IPS-18c (cell line): ENCODE measurements at regions not wholly inside any gene's neighbourhood (a gene's known extent, or its start where the extent isn't known, plus 50 kb on each side); places are given as distances from the start of the nearest gene placed in this dataset.

Experiments
- H3K4me3 ChIP-seq: 2 replicates; pipeline ENCODE4 v1.7.0; 2013; ENCODE audit warnings: low read depth, mild to moderate bottlenecking, low read length, moderate library complexity; ENCODE audit not compliant: insufficient read depth
- H3K9me3 ChIP-seq: one replicate; pipeline ENCODE4 v1.6.1; 2013; ENCODE audit warnings: mild to moderate bottlenecking, low read length, moderate library complexity; ENCODE audit not compliant: control insufficient read depth, insufficient read depth

DNA sequence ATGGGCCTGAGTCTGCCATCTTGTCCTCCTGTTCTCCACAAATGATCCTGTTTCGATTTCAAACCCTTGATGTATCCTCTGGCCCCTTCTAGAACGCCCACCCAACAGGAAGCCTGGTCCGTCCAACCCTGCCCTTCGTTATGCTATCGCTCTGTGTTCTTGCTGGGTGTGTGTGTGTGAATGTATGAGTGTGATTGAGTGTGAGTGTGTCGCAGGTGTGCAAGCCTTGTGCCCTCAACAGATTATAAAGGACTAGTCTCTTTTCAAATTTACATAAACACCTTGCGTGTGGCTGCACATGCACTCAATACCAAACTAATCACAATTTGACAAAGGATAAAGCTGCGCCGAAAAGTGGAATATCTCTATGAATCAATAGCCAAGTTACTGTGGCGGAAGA, 149.5 kb upstream of the SALL3 start:
- H3K9me3 ChIP-seq, result no peaks in the 10 kb centered on the region
- no peak overlapping the region for H3K4me3 ChIP-seq

DNA sequence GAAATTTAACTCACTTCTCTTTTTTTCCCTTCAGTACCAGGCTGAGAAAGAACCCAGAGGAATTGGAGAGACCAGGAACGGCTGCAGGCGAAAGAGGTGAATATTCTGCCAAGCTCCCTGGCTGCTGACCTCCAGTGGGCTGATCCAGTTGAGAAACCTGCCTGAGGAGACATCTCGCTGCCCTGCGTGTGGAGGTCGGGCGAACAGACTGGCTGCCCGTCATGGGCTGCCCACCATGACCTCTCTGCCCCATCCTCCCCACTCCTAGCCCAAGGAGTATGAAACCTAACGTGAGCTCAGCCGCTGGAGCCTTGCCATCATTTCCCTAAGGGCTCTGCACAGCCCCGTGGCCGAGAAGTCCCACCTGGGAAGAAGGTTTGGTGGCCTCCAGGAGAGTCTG, 148.8 kb upstream of the SALL3 start:
- H3K4me3 ChIP-seq, result no peak overlapping the region
- no peaks in the 10 kb centered on the region for H3K9me3 ChIP-seq

DNA sequence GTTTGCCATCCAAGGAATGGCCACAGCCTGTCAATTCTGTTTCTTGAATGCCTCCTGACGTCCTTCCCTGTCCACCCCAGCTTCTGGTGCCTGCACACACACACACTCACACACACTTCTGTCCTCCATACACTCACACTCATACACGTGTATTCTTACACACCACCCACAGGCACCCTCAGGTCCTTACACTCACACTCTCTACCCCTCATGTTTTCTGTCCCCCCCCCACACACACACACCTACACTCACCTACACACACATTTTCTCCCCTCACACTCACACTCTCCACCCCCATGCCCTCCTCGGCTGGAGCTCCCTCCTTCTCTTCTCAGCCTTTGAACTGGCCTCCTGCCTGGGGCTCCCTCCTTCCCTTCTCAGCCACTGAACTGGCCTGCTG, 148.0 kb upstream of the SALL3 start:
- Histone ChIP-seq H3K4me3 (no peak overlapping the region), H3K9me3 (no peaks in the 10 kb centered on the region)

DNA sequence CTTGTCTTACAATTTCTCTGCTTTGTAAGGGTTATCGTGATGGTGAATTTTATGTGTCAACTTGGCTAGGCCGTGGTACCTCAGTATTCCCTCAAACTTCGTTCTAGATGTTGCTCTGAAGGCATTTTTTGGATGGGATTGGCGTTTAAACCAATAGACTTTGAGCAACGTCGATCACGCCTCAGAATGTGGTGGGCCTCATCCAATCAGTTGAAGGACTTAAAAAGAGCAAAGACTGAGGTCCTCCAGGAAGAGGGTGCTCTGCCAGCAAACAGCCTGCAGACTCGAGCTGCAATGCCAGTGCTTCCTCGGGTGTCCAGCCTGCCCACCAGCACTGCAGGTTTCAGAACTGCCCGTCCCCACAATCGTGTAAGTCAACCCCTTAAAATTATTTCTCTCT, 145.8 kb upstream of the SALL3 start:
- Histone ChIP-seq H3K9me3 (no peaks in the 10 kb centered on the region), H3K4me3 (no peak overlapping the region)

DNA sequence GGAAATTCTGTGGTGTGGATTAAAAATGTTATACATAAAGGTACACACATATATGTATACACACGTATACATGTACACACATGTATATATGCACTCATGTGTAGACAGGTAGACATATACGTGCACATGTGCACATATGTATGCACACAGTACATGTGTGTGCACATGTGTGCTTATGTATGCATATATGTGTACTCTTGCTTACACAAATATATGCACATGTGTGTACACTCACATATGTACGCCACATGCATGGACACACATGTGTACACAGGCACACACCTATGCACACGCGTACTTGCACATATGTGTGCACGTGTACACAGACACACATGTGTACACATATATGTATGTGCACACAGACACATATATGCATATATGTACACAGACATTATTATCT, 142.8 kb upstream of the SALL3 start:
- H3K9me3 ChIP-seq, result no peaks in the 10 kb centered on the region
- H3K4me3 ChIP-seq, result no peak overlapping the region

DNA sequence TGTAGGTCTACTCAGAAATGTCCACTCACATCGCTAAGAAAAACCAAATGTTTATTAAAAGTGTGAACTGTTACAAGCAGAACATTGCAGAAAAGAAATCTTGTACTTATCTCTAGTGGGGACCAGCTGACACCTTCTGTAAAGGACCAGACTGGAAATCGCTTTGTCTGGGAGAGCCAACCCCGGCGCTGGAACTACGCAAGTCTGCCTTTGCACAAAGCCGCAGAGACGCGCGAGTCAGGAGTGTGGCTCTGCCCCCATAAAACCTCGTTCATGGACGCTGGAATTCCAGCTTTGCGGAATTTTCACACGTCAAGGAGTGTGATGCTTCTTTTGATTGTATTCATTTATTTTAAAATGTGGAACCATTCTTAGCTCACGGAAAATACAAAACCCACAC, 141.9 kb upstream of the SALL3 start:
- no peaks in the 10 kb centered on the region for H3K9me3 ChIP-seq
- no peak overlapping the region for H3K4me3 ChIP-seq

DNA sequence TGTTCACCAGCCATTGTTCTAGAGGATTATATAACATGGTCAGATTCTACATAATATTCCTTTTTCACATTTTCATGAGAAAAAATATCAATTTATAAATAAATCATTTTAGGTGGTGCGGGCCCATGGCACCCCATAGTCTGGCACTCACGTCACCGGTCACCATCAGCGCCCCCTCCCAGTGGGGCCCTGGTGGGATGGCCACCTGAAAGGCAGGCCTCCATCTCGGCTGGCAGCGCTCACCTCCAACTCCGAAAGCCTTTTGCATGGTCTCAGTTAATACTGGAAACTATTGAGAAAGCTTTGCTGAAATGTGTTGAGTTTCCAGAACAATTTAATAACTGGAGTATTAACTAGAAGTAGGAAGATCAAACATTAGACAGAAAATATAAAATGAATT, 141.4 kb upstream of the SALL3 start:
- no peak overlapping the region for H3K4me3 ChIP-seq

DNA sequence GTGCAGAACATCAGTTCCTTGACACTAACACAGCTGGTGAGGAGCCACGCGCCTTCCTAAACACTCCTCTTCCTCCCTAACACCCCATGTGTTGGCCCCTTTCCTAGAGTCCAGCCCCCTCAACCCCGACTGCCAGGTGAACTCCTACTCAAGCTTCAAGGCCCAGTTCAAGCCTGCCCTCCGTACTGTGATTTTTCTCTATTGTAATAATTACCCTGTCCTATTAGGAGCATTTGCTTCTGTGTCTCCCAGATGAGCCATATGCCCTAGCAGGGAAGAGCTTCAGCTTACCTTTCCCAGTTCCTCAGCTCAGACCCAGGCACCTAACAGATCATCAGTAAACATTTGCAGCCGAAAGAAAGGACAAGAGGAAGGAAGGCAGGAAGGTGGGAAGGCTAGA, 130.6 kb upstream of the SALL3 start:
- no peaks in the 10 kb centered on the region for H3K9me3 ChIP-seq
- no peak overlapping the region for H3K4me3 ChIP-seq

More for the DNA sequence above, 141.4 kb upstream of the SALL3 start:
- no peaks in the 10 kb centered on the region for H3K9me3 ChIP-seq

DNA sequence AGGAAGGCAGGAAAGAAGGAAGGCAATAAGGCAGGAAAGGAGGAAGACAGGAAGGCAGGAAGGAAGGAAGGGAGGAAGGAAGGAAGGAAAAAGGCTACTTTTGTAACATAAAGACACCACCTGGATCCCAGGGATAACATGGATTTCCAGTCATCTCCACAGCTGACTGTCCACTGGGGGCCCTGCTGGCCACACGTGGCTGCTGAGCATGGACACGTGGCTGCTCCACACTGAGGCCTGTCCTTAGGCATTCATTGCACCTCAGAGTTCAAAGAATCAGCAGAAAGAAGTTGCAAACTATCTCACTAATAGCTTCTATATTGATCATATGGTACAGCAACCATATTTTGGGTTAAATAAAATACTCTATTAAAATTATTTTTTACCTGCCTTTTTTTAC, 130.2 kb upstream of the SALL3 start:
- H3K4me3 ChIP-seq, result no peak overlapping the region
- no peaks in the 10 kb centered on the region for H3K9me3 ChIP-seq

DNA sequence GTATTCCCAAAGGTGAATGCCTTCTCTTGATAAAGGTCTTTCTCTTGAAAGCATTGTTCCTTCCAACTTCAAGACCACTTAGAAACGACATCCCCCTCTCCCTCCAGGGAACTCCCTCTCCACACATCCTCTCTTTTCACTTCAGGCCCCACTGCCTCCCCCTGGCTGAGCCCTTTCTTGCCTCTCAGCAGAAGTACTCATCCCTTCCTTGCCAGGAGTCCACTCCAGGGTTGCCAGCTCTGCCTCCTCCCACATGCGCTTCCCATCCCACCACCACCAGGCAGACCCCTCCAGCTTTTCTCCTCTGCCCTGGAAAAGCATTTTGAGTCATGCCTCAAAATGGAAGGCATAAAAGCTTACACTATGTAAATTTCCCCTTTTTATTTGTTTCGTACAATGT, 126.3 kb upstream of the SALL3 start:
- Histone ChIP-seq H3K9me3 (no peaks in the 10 kb centered on the region), H3K4me3 (no peak overlapping the region)

DNA sequence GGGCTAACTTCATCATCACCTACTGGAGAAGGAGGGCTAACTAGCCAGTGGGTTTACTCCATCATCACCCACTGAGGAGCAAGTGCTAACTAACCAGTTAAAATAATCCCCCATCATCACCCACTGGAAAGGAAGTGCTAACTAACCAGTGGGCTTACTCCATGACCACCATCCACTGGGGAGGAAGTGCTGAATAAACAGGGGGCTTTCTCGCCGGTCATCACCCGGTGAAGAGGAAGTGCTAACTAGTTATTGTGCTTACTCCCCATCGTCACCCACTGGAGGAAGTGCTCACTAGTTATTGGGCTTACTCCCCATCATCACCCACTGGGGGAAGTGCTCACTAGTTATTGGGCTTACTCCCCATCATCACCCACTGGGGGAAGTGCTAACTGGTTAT, 124.4 kb upstream of the SALL3 start:
- H3K9me3 ChIP-seq, result no peaks in the 10 kb centered on the region
- H3K4me3 ChIP-seq, result no peak overlapping the region

DNA sequence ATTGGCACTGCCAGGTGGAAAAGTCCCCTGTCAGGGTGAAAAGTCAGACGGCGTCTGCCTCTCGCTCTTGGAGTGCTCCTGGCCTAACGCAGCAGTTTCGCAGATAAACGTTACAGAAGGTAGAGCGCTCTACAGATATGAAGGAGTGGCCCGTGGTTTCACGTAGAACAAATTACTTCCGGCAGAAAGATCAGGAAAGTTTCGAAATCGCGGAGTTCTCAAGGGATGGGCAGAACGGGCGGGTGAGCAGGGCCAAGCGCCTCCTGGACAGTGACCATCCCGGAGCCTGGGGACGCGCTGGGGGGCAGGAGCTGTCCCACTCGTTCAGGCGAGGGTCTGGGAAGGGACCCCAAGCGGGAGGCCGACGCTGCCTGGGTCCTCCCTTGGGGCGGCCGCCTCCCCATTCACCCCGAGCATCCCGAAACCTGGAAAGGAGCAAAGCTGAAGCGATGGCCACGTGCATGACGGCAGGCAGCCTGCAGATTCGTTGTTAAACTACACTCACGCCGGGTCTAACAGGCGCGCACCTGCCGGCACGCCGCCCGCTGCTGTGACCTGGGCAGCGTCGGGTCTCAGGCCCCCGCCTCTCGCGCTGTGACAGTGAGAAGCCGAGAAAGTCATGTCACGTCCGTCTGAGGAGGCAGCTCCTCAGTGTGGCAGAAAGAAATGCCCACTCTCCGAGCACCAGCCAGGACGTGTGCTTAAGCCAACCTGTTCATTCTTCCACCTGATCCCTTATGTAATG, 122.9 kb upstream of the SALL3 start:
- Histone ChIP-seq H3K9me3 (no peaks in the 10 kb centered on the region), H3K4me3 (no peak overlapping the region)

DNA sequence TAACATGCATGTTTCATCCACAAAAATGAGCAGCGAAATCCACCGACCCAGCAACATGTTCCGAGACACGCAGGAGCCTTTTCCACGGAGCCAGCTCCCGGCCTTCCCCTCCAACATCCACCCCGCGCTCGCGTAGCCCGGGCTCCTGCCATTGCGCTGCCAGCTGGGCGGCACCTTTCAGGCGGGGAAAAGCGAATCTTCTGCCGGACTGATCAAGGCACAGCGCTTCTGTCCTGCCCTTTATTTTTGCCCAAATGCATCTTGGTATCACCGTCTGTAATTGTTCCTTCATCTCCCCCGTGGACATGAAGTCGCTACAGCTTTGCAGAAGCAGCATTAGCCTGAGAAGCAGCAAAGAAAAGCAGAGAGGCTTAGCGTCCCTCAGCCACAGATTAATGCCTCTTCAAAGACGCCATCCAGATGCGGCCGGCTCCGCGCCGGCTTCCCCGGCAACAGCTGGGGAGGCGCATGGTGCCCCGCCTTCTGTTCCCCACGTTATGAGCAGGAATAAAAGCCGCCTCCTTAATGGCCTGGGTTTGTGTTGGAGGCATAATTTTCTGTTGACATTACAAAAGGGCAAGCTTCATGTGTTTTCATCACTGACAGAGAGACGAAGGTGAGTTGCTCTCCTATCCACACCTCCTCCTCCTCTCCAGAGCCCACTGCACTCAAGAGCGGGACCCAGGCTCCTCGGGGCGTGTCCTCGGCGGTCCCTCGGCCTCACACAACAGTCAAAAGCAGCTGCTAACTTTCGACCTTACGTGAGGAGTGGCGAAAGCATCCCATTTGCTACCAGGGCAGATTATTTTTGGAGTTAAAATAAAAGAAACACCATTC, 122.1 kb upstream of the SALL3 start:
- Histone ChIP-seq H3K4me3 (no peak overlapping the region), H3K9me3 (no peaks in the 10 kb centered on the region)

DNA sequence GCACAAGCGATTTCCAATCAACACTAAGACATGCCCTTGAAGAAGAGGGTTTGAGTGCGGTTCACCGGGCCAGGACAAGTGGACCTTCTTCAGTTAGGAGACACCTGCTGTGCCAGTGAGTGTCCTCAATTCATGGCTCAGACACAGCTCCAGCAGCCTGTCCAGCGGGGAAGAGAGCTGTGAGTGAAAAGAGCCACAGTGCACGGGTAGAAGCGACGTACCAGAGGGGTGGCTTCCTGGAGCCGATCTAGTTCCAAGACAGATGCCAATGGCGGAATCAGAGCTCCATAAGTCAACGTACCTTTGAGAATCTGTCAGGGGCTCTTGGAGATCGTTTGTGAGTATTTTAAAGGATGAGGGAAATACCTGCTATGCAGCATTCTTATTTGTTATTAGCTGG, 119.9 kb upstream of the SALL3 start:
- no peaks in the 10 kb centered on the region for H3K9me3 ChIP-seq
- H3K4me3 ChIP-seq, result no peak overlapping the region

DNA sequence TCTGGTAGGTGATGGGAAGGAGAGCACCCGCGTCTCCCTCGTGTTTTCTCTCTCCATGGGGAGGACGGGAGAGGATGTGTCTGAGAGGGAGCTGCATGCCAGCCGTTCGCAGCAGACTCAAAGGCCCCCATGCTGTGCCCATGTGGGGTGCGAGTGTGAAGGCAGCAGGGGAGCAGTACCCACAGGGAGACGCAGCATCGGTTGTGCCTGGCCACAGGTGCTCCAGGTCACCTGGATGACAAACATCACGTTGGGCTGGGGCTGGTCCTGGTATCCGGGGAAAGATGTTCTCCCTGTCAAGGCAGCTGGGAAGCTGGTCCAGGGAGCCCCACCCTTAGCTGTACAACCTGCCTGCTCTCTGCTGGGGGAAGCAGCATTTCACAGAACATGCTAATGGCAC, 119.5 kb upstream of the SALL3 start:
- H3K9me3 ChIP-seq, result no peaks in the 10 kb centered on the region
- H3K4me3 ChIP-seq, result no peak overlapping the region

DNA sequence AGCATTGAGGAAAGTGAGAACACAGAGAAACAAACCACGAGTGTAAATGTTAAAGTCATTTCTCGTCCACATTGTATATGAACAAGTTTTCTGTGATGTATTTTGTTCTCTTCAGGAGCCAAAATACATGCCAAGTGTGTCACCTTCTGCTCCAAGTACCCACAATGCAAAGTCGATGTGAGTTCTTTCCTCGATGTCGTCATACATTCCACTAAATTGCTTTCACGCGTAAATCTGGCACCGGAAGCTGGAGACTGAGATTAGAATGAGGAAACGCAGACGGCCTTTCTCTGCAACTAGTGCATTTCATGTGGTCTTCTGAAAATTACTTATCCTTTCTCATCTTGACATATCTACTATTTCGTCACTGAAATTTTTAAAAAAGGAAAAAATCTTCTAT, 118.5 kb upstream of the SALL3 start:
- Histone ChIP-seq H3K4me3 (no peak overlapping the region), H3K9me3 (no peaks in the 10 kb centered on the region)

DNA sequence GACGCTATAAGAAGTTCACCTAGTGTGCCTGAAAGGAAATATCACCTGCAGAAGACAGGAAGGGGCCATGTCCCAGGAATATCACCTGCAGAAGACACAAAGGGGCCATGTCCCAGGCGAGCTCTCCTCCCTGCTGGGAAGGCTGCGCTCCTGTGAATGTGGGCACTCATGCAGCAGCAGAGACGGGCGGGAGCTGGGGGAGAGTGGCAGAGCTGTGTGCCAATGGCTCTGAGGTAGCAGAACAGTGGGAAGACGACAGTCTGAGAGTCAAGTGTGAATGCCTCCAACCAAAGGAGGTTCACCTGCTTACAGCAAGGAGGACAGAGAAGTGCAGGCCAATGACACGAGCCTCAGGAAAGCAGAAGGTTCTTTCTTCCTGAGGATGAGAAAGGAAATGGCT, 117.9 kb upstream of the SALL3 start:
- Histone ChIP-seq H3K9me3 (no peaks in the 10 kb centered on the region), H3K4me3 (no peak overlapping the region)

DNA sequence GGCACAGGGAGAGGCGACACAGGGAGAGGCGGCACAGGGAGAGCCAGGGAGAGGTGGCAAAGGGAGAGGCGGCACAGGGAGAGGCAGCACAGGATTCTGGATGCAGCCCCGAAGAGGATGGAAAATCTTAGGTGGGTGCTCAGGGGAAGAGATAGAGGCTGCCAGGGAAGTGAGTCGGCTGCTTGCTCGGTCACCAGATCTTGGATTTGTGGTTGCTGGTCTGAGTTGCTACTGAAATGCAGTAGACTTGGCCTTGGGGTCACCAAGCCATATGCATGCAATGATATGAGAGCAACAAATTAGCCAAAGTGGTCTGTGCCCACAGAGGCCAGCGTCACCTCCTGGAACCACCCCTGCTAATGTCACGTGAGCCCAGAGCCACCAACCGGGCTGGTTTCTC, 117.2 kb upstream of the SALL3 start:
- Histone ChIP-seq H3K4me3 (no peak overlapping the region), H3K9me3 (no peaks in the 10 kb centered on the region)
